Uterus (tissue), 3 donors: ENCODE measurements at regions not wholly inside any gene's neighbourhood (a gene's known extent, or its start where the extent isn't known, plus 50 kb on each side); places are given as distances from the start of the nearest gene placed in this dataset.
"Not testable (repeated sequence)": the region's sequence is repeated elsewhere in the genome, so short reads cannot be mapped to it uniquely, and the experiment has no call there.

ENCODE experiments used
- DNase-seq, 2 donors: peaks; one replicate each; pipeline ENCODE4 v3.0.0-alpha.2; 2019 to 2020
- H3K27ac ChIP-seq, 2 donors: fragments of 200-600 bp; sonication (generic); 1 replicate in 1 of 2; 2 replicates in 1 of 2; pipeline ENCODE4 v1.5.1; 2016 to 2018
- H3K27me3 ChIP-seq, 2 donors: fragments of 200-600 bp; sonication (generic); one replicate each; pipeline ENCODE4 v1.5.1; 2018 to 2019; ENCODE audit warnings: control low read depth in 1 of 2
- H3K36me3 ChIP-seq, 2 donors: fragments of 200-600 bp; sonication (generic); one replicate each; pipeline ENCODE4 v1.5.1; 2019; ENCODE audit warnings: control low read depth in 1 of 2
- H3K4me1 ChIP-seq, 2 donors: fragments of 200-600 bp; sonication (generic); one replicate each; pipeline ENCODE4 v1.5.1; 2018 to 2019; ENCODE audit warnings: control low read depth in 1 of 2
- H3K4me3 ChIP-seq, 2 donors: fragments of 200-600 bp; sonication (generic); 1 replicate in 1 of 2; 2 replicates in 1 of 2; pipeline ENCODE4 v1.5.1; 2018 to 2019; ENCODE audit warnings: mild to moderate bottlenecking in 1 of 2
- H3K9me3 ChIP-seq, 2 donors: fragments of 200-600 bp; sonication (generic); one replicate each; pipeline ENCODE4 v1.5.1; 2019; ENCODE audit warnings: control low read depth in 1 of 2
- CTCF ChIP-seq, 4 experiments: fragments of 200-600 bp in 2 of 4; fragments of 450-650 bp in 2 of 4; sonication (generic) in 2 of 4; IDR thresholded peaks; one replicate each; pipeline ENCODE4 v1.5.1; 2016 to 2019; ENCODE audit warnings: antibody characterized with exemption in 4 of 4, mild to moderate bottlenecking in 2 of 4, moderate library complexity in 1 of 4
- POLR2A ChIP-seq, 2 donors: fragments of 450-650 bp; IDR thresholded peaks; one replicate each; pipeline ENCODE4 v1.6.1; 2016; ENCODE audit warnings: antibody characterized with exemption in 2 of 2, mild to moderate bottlenecking in 1 of 2, moderate library complexity in 1 of 2
- intact Hi-C: fragments of 100-400 bp; cut with DNase I; formaldehyde crosslinking; loops from one replicate; pipeline ENCODE4 v1.15.1; 2023; ENCODE audit warnings: low total_unique reads
- donor health status: DM: yes; HTN: yes; CAD: no.

- no peaks in the 10 kb centered on the region for H3K4me1 ChIP-seq
- TF ChIP-seq CTCF (IDR thresholded peaks at IDR 0.05) (no peak), POLR2A (IDR thresholded peaks at IDR 0.05) (no peak)
- no peaks in the 10 kb centered on the region for H3K36me3 ChIP-seq
- no peaks in the 10 kb centered on the region for H3K9me3 ChIP-seq
- intact Hi-C loops: no loop called here
- H3K4me3 ChIP-seq: no peak overlapping the region
- no peak for DNase-seq
- H3K27me3 ChIP-seq: no peaks in the 10 kb centered on the region
- H3K27ac ChIP-seq: no peak overlapping the region
Measured at GRCh38 chr4:104022226-104022625, 302.4 kb upstream of the TACR3 start.

- intact Hi-C loops: no loop called here
- H3K9me3 ChIP-seq: no peaks in the 10 kb centered on the region
- no peak for DNase-seq
- no peaks in the 10 kb centered on the region for H3K27me3 ChIP-seq
- no peaks in the 10 kb centered on the region for H3K4me1 ChIP-seq
- no peaks in the 10 kb centered on the region for H3K36me3 ChIP-seq
- no peak for TF ChIP-seq CTCF (IDR thresholded peaks at IDR 0.05)
- no peak for TF ChIP-seq POLR2A (IDR thresholded peaks at IDR 0.05)
- no peak overlapping the region for H3K4me3 ChIP-seq
- no peak overlapping the region for H3K27ac ChIP-seq
Measured at GRCh38 chr4:104020641-104021040, 300.9 kb upstream of the TACR3 start.

GRCh38 chr4:104017213-104017612 lies 297.4 kb upstream of the TACR3 start:
- Histone ChIP-seq H3K9me3 (no peaks in the 10 kb centered on the region), H3K4me1 (no peaks in the 10 kb centered on the region), H3K27me3 (no peaks in the 10 kb centered on the region), H3K4me3 (no peak overlapping the region), H3K36me3 (no peaks in the 10 kb centered on the region), H3K27ac (no peak overlapping the region)
- TF ChIP-seq POLR2A (IDR thresholded peaks at IDR 0.05) (no peak), CTCF (IDR thresholded peaks at IDR 0.05) (no peak)
- no peak for DNase-seq
- intact Hi-C loops: no loop called here

- TF ChIP-seq POLR2A (IDR thresholded peaks at IDR 0.05) (no peak), CTCF (IDR thresholded peaks at IDR 0.05) (no peak)
- Histone ChIP-seq H3K27ac (no peak overlapping the region), H3K4me1 (no peaks in the 10 kb centered on the region), H3K9me3 (no peaks in the 10 kb centered on the region), H3K36me3 (no peaks in the 10 kb centered on the region), H3K4me3 (no peak overlapping the region), H3K27me3 (no peaks in the 10 kb centered on the region)
- intact Hi-C loops: no loop called here
- DNase-seq: no peak
Measured at GRCh38 chr4:104015680-104016079, 295.9 kb upstream of the TACR3 start.

- intact Hi-C loops: no loop called here
- no peak for DNase-seq
- Histone ChIP-seq H3K27ac (no peak overlapping the region), H3K9me3 (no peaks in the 10 kb centered on the region), H3K4me1 (no peaks in the 10 kb centered on the region), H3K4me3 (no peak overlapping the region), H3K27me3 (no peaks in the 10 kb centered on the region), H3K36me3 (no peaks in the 10 kb centered on the region)
- TF ChIP-seq POLR2A (IDR thresholded peaks at IDR 0.05) (no peak), CTCF (IDR thresholded peaks at IDR 0.05) (no peak)
Measured at GRCh38 chr4:104010722-104011121, 290.9 kb upstream of the TACR3 start.

- H3K9me3 ChIP-seq, H3K4me3 ChIP-seq, DNase-seq, H3K27ac ChIP-seq, intact Hi-C loops, H3K36me3 ChIP-seq, H3K4me1 ChIP-seq, H3K27me3 ChIP-seq: not testable (repeated sequence)
Measured at GRCh38 chr4:104002318-104002717, 282.5 kb upstream of the TACR3 start.
